Activated CD4-positive, alpha-beta T cell treated with anti-CD3 and anti-CD28 coated beads, Interleukin-2, amount 50 U/mL, for 16 hours (primary cell): ENCODE measurements at regions not wholly inside any gene's neighbourhood (a gene's known extent, or its start where the extent isn't known, plus 50 kb on each side); places are given as distances from the start of the nearest gene placed in this dataset.

Source experiments
- DNase-seq: peaks from one replicate; pipeline ENCODE4 v3.0.0-alpha.2; 2020

DNA sequence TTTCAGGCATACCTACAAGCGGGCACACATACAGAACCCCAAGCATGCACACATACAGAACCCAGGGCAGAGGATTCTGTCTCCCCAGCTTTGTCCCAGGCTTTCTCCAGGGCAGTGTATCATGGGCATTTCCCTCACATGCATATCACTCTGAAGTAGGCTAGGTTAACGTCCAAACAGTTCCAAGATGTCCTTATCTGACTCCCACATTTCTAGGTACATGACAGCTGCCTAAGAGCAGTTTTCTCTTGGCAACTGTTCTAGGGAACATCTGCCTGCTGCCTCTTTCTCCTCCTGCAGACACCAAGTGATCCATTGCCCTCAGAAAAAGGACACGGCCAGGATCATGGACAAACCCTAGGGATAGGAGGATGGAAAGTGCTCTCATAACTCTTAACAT, 84.9 kb upstream of the NR3C1 start:
- no peak for DNase-seq

DNA sequence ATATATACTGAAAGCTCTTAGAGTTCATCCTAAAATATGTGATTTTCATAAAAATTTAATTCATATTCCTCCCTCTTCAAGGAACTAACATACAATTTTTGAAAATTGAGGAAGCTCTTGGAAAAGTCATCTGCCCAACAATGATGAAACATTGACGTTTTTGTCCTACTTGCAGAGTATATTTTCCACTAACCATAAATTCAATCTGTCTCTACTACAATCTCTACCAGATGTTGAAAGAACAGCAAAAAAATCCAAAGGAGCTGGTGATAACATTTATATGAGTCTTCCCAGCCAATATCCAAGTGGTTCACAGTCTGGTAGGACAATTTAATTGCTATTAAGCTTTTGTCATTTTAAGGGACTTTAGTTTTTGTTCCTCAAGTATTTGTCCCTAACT, 81.1 kb upstream of the NR3C1 start:
- no peak for DNase-seq

DNA sequence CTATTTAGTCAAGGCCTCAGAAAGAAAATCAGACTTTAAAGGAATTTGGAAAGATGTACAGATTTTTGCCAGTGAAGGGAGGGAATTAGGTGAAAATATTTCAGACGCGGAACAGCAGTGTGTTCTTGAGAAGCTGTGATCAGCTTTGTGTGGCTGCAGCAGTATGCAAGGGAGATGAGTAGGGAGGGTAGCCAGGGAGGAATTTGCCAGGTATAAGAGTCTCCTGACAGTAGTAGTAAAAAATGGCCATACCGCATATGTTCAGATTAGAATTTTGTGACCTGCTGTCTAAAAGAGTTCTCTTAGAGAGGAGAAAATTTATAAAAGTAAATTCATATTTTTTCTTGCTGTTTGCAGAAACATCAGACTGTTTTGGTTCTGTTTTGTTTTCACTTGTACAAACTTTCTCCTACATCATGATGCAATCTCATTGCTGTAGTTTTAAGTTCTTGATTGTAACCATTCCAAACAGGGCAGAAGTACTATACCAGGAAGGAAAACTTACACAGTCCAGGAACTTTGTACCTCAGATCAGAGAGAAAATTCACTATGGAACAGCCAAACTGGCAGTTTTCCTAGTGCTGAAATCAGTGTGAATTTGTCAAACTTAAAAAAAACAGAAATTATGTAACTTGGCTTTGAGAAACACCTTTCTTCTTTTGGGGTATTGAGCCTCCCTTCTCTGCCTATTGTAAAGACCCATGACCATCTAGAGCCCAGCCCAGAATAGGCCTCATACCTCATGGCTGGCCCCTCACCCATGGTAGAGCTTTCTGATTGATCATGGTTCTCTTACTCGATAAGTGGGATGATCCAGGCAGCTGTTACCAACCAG, 78.4 kb upstream of the NR3C1 start:
- no peak for DNase-seq

DNA sequence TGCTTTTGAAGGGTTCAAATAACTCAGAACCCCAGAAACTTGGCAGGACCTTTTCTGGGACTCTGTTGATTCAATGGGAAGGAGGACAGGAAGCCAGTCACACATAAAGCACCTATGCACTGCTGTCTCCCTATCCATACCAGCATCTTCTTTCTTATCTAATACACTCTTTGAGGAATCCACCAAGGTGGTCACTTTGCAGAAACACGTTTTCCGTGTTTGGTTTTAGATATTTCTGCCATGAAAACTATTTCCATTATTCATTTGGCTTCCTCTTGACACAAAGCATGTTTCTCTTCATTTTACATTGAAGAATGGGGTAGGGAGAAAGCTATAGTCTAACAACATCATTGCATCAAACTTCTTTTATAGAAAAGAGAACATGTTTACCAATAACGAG, 76.5 kb upstream of the NR3C1 start:
- DNase-seq = no peak

DNA sequence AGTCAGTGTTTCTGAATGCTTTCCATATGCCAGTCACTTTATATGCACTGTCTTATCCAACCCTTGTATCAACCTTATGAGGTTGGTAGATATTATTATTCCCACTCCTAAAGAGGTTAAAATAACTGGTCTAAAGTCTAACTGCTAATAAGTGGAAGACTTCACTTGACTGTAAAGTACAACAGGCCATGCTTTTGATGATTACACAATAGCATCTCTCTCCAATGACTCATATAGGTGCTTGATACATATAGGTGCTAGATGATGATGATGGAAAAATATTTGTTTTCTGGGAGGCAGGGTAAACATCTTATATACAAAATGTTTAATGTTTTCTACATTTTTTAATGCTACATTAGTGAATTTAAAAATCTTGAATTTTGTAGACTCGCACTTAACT, 75.9 kb upstream of the NR3C1 start:
- no peak for DNase-seq

DNA sequence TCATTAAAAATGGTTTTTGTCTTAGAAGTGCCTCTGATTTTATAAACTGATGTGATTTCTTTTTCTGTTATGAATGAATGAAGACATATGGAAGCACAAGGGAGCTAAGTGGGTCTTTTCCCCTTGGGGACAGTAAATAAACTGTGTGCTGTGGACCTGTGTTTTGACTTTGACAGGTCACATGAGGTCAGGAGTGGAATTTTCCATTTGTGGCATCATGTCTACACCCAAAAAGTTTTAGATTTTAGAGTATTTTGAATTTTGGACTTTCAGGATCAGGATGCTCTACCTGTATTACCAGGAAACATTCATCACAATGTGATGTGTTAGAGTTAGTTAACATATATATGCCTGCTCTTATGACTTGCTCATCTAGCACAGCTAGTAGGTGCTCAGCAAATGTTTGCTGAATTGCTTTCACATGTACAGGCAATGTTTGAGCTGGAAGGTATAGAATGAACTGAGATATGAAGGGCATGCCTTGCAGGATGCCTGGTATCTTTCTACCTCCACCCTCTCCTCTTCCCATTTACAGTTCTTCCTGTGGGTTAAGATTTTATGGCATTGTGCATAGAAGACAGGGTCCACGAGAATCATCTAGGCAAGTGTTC, 73.2 kb upstream of the NR3C1 start:
- DNase-seq = no peak

DNA sequence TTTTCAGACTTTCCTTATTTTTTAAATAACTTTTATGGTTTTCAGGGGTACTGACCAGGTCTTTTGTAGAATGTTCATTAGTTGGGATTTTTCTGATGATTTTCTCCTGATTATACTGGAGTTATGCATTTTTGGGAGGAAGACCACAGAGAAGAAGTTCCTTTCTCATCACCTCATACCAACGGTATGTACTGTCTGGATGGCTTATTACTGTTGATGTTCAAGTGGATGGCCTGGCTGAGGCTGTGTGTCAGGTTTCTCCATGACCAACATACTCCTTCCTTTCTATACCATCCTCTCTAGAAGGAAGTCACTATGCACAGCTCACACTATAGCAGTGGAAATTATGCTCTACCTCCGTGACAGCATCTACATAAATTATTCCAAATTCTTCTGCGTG, 71.1 kb upstream of the NR3C1 start:
- DNase-seq = no peak

DNA sequence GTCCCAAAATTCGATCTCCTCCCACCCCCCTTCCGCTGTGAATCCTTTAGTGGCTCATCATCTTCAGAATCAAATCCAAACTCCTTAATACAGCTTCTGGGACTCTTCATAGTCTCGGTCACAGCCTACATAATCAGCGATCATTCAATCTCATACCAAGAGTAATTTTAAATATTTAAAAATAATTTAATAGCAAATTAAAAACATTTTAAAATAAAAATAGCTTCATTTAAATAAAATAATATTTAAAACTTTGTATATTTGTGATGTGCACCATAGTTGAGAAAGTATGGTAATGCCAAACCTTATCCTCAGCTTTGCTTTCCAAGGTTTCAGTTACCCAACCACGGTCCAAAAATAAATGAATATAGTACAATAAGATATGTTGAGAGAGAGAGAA, 70.0 kb upstream of the NR3C1 start:
- no peak for DNase-seq

DNA sequence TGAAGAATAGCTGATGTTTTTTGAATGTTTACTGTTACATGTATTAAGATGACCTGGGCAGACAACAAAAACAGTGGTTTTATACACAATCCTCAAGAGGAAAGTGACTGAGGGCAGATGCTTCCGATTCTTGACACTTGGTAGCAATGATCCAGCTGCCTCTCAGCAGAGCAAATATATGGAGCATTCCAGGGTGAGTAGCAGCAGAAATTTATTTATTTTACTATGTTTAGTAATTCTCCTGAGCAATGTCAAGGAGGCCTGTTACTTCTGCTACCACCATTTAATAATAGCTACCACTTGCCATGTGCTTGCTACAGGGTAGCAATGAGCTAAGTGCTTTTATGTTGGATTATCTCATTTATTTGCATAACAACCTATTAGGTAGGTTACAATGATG, 69.1 kb upstream of the NR3C1 start:
- DNase-seq = no peak

DNA sequence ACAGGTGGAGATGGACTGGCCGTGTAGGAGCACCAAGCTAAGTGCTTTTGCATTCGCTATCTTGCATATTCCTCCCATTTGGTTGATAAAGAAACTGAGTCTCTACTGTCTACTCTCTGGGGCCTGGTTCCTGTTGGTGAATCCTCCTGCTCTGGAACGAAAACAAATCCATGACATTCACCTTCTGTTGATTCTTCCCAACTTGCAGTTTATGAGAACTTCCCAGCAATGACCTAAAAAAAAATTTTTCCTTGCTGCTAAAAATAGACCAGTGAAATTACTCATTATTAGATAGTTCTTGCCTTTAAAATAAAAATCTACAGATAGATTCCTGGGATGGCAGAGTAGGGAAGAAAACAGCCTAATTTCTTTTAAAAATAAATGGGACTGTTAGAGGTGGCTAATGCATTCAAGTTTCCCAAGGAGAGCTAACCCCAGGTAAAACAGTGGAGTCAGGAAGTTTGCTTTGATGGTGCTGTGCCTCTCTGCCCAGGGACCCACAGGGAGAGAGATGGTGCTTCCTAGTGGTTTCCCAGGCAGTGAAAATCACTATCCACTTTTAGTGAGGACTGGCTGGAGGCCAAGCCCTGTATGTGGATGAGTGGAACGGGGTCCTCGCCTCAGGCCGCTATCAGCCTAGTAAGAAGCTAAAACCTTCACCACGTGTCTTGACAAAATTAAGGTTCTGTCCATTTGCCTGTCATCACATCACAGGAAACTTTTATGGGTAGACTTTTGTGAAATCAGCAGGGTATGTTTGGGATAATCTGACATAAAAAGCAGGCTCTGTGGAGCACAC, 68.4 kb upstream of the NR3C1 start:
- DNase-seq = no peak

DNA sequence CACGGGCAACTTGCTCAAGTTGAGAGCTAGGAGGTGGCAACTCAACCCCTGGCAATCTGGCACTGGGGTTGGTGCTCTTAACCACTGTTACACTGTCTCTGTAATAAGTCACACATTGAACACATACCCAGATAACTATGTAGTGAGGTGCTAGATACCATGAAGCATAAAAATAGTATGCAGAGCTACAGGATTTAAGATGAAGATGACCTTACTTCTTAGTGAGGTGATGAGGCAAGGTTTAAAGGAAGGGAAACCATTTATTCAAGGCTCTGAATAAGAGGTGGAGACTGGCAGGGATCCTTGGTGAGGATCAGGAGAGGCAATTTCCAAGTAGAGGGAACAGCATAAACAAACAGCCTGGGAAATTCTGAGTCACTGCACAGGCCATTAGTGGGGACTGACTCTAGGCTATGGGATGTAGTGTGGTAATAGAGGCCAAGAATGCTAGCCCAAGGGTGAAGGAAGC, 67.6 kb upstream of the NR3C1 start:
- no peak for DNase-seq

DNA sequence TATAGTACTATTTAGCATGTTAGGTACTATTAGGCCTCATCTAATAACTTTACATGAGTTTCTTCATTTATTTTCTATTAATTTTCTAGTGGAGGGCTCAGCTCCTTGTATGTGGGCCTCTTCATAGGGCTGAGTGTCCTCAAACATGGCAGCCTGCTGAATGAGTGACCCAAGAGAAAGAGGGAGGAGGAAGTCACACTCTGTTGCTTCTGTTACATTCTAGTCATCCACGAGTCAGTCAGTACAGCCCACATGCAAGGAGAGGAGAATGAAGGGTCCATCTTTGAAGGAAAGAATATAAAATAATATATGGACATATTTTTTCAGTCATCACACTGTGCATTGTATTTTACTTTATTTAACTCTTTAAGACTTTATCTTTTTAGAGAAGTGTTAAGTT, 66.6 kb upstream of the NR3C1 start:
- DNase-seq = no peak

DNA sequence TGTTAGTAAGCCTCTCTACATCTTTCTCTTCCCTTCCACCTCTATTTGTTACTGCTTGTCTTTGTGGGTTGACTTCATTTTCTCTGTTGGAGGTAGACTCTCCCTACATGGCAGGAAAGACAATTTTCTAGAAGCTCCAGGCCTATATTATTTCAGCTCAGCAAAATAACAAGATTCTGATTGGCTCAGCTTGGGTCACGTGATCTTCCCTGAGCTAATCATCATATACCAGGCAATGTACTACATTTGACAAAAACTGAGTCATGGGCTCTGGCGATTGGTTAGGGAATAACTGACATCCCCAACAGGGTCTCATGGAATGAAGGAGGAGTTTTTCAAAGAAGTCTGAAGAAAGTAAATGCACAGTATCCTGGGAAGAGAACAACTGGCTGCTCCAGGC, 65.6 kb upstream of the NR3C1 start:
- no peak for DNase-seq

DNA sequence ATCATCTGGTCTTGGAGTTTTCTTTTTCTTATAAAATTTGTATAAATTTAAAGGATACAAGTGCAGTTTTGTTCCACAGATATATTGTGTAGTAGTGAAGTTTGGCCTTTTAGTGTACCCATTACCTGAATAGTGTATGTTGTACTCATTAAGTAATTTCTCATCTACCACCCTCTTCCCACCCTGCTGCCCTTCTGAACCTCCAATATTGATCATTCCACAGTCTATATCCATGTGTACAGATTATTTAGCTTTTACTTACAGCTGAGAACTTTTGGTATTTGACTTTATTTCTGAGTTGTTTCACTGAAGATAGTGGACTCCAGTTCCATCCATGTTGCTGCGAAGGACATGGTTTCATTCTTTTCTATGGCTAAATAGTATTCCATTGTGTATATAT, 63.1 kb upstream of the NR3C1 start:
- DNase-seq = no peak

DNA sequence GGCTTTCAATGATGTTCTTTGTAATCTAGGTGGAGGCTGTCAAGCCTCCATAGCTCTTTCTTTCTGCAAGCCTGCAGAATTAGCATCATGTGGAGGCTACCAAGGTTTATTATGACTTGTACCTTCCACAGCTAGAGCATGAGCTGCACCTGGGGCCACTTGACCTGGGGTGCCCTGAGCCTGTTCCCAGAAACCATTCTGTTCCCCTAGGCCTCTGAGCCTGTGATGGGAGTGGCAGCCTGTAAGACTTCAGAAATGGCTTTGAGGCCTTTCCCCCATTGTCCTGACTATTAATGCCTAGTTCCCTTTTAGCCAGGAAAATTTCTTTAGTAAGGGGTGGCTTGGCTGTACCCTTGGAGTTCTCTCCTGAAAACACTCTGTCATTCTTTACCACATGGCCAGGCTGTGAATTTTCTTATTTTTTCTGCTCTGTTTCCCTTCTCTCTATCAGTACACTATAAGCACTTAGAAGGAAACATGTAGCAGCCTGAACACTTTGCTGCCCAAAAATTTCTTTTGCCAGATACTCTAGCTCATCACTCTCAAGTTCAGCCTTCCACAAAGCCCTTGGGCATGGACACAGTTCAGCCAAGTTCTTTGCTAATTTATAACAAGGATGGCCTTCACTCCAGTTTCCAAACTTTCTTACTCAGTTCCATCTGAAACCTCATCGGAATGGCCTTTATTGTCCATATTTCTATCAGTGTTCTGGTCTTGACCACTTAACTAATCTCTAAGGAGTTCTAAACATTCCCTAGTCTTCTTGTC, 61.4 kb upstream of the NR3C1 start:
- DNase-seq = no peak

DNA sequence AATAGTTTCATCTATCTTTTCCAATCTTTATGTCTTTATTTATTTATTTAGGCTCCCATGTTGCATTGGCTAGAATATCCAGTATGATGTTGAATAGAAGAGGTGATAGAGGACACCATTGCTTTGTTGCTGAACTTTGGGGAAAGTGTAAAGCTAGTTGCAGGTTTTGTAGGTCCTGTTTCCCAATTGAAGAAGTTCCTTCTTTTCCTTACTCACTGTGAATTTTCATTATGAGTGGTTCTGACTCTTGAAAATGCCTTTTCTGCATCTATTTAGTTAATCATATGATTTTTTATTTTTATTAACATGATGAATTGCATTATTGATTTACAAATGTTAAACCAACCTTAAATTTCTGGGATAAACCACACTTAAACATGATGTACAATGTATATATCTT, 58.9 kb upstream of the NR3C1 start:
- DNase-seq = no peak

DNA sequence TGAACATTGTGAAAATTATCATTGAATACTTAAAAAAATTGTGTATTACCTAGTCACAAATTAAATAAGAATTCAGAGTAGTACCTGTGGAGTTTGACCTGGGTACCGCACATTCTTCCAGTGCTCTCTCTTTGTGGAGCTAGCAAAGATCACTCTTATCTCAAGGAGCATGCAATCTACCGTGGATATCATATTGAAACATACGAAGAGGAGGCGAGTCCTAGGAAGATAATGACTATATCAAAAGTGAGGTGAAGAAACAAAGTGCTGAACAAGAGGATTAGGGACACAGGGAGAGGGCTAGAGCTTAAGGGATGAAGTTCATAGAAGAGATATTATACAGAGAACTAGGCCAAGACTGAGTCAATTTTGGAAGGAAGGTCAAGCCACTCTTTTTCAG, 55.9 kb upstream of the NR3C1 start:
- no peak for DNase-seq

DNA sequence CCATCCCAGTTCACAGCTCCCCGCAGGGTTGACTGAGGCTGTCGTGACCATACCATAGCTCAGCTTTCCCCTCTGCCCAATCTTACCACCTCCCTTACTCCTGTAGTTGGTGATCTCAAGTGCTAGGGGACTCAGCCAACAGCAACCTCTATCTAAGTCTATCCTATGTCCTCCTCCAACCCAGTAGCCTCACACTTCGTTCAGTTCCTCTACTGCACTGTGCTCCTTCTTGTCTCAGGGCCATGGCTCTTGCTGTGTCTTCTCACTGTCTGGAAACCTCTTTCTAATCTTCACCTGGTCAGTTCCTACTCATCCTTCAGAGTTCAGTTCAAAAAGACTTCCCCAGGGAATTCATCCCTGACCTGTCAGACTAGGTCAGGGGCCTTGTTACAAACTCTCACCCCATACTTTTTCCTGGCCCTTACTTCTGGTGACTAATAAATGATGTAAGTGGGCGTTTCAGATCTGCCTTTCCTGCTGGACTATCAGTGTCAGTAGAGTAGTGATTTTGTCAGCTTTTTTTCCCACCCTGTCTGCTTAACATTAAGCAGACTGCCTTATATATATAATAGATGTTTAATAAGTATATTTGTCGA, 53.6 kb upstream of the NR3C1 start:
- DNase-seq = no peak

DNA sequence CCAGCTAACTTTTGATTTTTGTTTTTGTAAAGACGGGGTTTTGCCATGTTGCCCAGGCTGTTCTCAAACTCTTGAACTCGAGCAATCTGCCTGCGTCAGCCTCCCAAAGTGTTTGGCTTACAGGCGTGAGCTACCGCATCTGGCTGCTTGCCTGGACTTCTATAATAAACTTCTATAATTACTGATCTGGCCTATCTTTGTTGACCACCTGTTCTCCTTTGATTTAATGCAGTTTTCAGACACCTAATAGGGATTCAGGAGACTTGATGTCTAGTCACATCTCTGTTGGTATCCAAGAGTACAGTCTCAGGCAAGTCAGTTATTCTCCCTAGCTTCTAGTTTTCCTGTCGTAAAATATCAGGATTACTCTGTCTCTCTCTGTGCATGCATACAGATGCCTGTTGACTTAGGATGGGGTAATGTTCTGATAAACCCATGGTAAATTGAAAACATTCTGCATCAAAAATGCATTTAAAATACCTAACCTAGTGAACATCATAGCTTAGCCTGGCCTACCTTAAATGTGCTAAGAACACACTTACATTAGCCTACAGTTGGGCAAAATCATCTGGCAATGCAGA, 51.5 kb upstream of the NR3C1 start:
- DNase-seq = no peak

DNA sequence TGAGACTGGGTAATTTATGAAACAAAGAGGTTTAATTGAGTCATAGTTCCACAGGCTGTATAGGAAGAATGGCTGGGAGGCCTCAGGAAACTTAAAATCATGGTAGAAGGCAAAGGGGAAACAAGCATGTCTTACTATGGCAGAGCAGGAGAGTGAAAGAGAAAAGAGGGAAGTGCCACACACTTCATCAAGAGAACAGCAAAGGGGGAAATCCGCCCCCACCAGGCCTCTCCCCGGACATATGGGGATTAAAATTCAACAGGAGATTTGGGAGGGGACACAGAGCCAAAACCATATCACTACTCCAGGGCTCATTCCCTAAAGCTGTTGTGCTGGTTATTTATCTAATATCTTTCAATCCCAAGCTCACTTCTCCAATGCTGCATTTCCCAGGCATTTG, 50.2 kb upstream of the NR3C1 start:
- DNase-seq = no peak
